Mucosa of rectum (tissue), 2 donors: ENCODE measurements at regions not wholly inside any gene's neighbourhood (a gene's known extent, or its start where the extent isn't known, plus 50 kb on each side); places are given as distances from the start of the nearest gene placed in this dataset.

ENCODE experiments used
- H3K27ac ChIP-seq, 2 donors: one replicate each; pipeline ENCODE4 v1.7.0; 2013; ENCODE audit warnings: inconsistent platforms in 2 of 2, low read depth in 2 of 2, low read length in 2 of 2
- H3K27me3 ChIP-seq, 2 donors: one replicate each; pipeline ENCODE4 v1.7.0; 2013; ENCODE audit warnings: low read length in 2 of 2; ENCODE audit not compliant: control insufficient read depth in 2 of 2, insufficient read depth in 2 of 2
- H3K36me3 ChIP-seq, 2 donors: one replicate each; pipeline ENCODE4 v1.7.0; 2013; ENCODE audit warnings: low read length in 2 of 2; ENCODE audit not compliant: control insufficient read depth in 2 of 2, insufficient read depth in 2 of 2
- H3K4me1 ChIP-seq, 2 donors: one replicate each; pipeline ENCODE4 v1.7.0; 2013; ENCODE audit warnings: low read length in 2 of 2, mild to moderate bottlenecking in 1 of 2; ENCODE audit not compliant: control insufficient read depth in 2 of 2, insufficient read depth in 2 of 2
- H3K4me3 ChIP-seq, 2 donors: one replicate each; pipeline ENCODE4 v1.7.0; 2013; ENCODE audit warnings: low read length in 2 of 2
- H3K9ac ChIP-seq, 2 donors: one replicate each; pipeline ENCODE4 v1.7.0; 2013; ENCODE audit warnings: low read length in 2 of 2, low read depth in 1 of 2, mild to moderate bottlenecking in 1 of 2
- H3K9me3 ChIP-seq, 2 donors: one replicate each; pipeline ENCODE4 v1.7.0; 2013; ENCODE audit warnings: low read length in 2 of 2; ENCODE audit not compliant: control insufficient read depth in 2 of 2
- donor health status: healthy.
- donor health status: Normal muscosa, but diverticular disease.

- Histone ChIP-seq H3K4me1 (no peaks in the 10 kb centered on the region), H3K36me3 (no peaks in the 10 kb centered on the region), H3K9me3 (peaks cover 0 to 2% of the 10 kb centered on the region in 2 donors), H3K9ac (no peak overlapping the region), H3K4me3 (no peak overlapping the region), H3K27ac (no peak overlapping the region), H3K27me3 (no peaks in the 10 kb centered on the region)
Observed at GRCh38 chr15:38002883-38003477, 68.5 kb downstream of the TMCO5A start.

GRCh38 chr15:38004218-38004861 lies 69.9 kb downstream of the TMCO5A start:
- H3K36me3 ChIP-seq, result no peaks in the 10 kb centered on the region
- H3K27me3 ChIP-seq, result no peaks in the 10 kb centered on the region
- no peaks in the 10 kb centered on the region for H3K4me1 ChIP-seq
- H3K9ac ChIP-seq, result no peak overlapping the region
- H3K27ac ChIP-seq, result no peak overlapping the region
- H3K9me3 ChIP-seq, result peaks cover 0 to under 1% of the 10 kb centered on the region in 2 donors
- no peak overlapping the region for H3K4me3 ChIP-seq

GRCh38 chr15:38005953-38006808 lies 71.7 kb downstream of the TMCO5A start:
- no peaks in the 10 kb centered on the region for H3K4me1 ChIP-seq
- no peaks in the 10 kb centered on the region for H3K27me3 ChIP-seq
- no peak overlapping the region for H3K9ac ChIP-seq
- H3K36me3 ChIP-seq, result no peaks in the 10 kb centered on the region
- no peak overlapping the region for H3K27ac ChIP-seq
- no peak overlapping the region for H3K4me3 ChIP-seq
- H3K9me3 ChIP-seq, result no peaks in the 10 kb centered on the region

GRCh38 chr15:38010395-38010794 lies 76.0 kb downstream of the TMCO5A start:
- Histone ChIP-seq H3K9me3 (no peaks in the 10 kb centered on the region), H3K36me3 (no peaks in the 10 kb centered on the region), H3K9ac (no peak overlapping the region), H3K27me3 (no peaks in the 10 kb centered on the region), H3K4me1 (no peaks in the 10 kb centered on the region), H3K4me3 (no peak overlapping the region), H3K27ac (no peak overlapping the region)

GRCh38 chr15:38012894-38013293 lies 78.5 kb downstream of the TMCO5A start:
- H3K27me3 ChIP-seq, result no peaks in the 10 kb centered on the region

GRCh38 chr15:38017721-38018120 lies 83.3 kb downstream of the TMCO5A start:
- H3K4me3 ChIP-seq, result no peak overlapping the region
- H3K9ac ChIP-seq, result no peak overlapping the region
- no peaks in the 10 kb centered on the region for H3K4me1 ChIP-seq
- H3K27ac ChIP-seq, result no peak overlapping the region
- H3K9me3 ChIP-seq, result no peaks in the 10 kb centered on the region
- no peaks in the 10 kb centered on the region for H3K27me3 ChIP-seq
- H3K36me3 ChIP-seq, result no peaks in the 10 kb centered on the region

More at GRCh38 chr15:38012894-38013293, 78.5 kb downstream of the TMCO5A start:
- H3K9me3 ChIP-seq, result no peaks in the 10 kb centered on the region
- H3K9ac ChIP-seq, result no peak overlapping the region
- H3K4me3 ChIP-seq, result no peak overlapping the region
- no peak overlapping the region for H3K27ac ChIP-seq
- H3K4me1 ChIP-seq, result no peaks in the 10 kb centered on the region
- no peaks in the 10 kb centered on the region for H3K36me3 ChIP-seq

GRCh38 chr15:38019066-38019465 lies 84.6 kb downstream of the TMCO5A start:
- no peak overlapping the region for H3K27ac ChIP-seq
- no peaks in the 10 kb centered on the region for H3K9me3 ChIP-seq
- H3K36me3 ChIP-seq, result no peaks in the 10 kb centered on the region
- no peak overlapping the region for H3K9ac ChIP-seq
- no peak overlapping the region for H3K4me3 ChIP-seq
- no peaks in the 10 kb centered on the region for H3K4me1 ChIP-seq
- no peaks in the 10 kb centered on the region for H3K27me3 ChIP-seq

- no peaks in the 10 kb centered on the region for H3K4me1 ChIP-seq
- no peaks in the 10 kb centered on the region for H3K27me3 ChIP-seq
- H3K27ac ChIP-seq, result no peak overlapping the region
- H3K36me3 ChIP-seq, result no peaks in the 10 kb centered on the region
- H3K9me3 ChIP-seq, result no peaks in the 10 kb centered on the region
- H3K4me3 ChIP-seq, result no peak overlapping the region
- no peak overlapping the region for H3K9ac ChIP-seq
Observed at GRCh38 chr15:38021259-38021658, 86.8 kb downstream of the TMCO5A start.

GRCh38 chr15:38024293-38025091 lies 90.1 kb downstream of the TMCO5A start:
- H3K27me3 ChIP-seq, result no peaks in the 10 kb centered on the region
- no peaks in the 10 kb centered on the region for H3K9me3 ChIP-seq
- no peak overlapping the region for H3K4me3 ChIP-seq
- H3K36me3 ChIP-seq, result no peaks in the 10 kb centered on the region
- no peaks in the 10 kb centered on the region for H3K4me1 ChIP-seq
- H3K9ac ChIP-seq, result no peak overlapping the region
- H3K27ac ChIP-seq, result no peak overlapping the region
